Vagina (tissue), 2 donors: ENCODE measurements at regions not wholly inside any gene's neighbourhood (a gene's known extent, or its start where the extent isn't known, plus 50 kb on each side); places are given as distances from the start of the nearest gene placed in this dataset.

Experiments used
- CTCF ChIP-seq, 3 experiments: fragments of 450-650 bp in 2 of 3; fragments of 200-600 bp in 1 of 3; sonication (generic) in 1 of 3; IDR thresholded peaks; one replicate each; pipeline ENCODE4 v1.5.1; 2017 to 2019; ENCODE audit warnings: antibody characterized with exemption in 3 of 3, mild to moderate bottlenecking in 2 of 3, moderate library complexity in 2 of 3
- POLR2A ChIP-seq, 2 donors: fragments of 450-650 bp; IDR thresholded peaks; one replicate each; pipeline ENCODE4 v1.6.1; 2017; ENCODE audit warnings: antibody characterized with exemption in 2 of 2, mild to moderate bottlenecking in 2 of 2, moderate library complexity in 2 of 2

DNA sequence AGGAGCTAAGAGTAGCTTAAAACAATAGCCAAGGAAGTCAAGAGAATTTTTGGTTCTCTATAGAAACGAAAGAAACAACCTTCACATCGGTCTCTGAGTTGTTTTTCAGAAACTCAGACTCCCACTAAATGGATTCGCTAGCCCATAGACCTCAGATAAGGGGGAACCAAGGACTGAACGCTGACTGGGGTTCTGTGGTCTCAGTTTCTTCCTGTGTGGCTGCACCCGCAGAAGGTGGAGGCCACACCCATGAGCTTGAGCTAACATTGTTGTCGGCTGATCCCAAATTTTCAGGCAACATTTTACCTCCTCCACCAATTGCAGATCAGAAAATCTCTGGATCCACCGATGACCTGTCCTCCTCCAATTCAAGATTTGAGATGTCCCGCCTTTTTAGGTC is 456.1 kb downstream of the AJAP1 start:
- TF ChIP-seq POLR2A (IDR thresholded peaks at IDR 0.05), result no peak
- no peak for TF ChIP-seq CTCF (IDR thresholded peaks at IDR 0.05)
